ENCODE measurements at regions not wholly inside any gene's neighbourhood (a gene's known extent, or its start where the extent isn't known, plus 50 kb on each side); places are given as distances from the start of the nearest gene placed in this dataset.

GRCh38 chr18:76771192-76771799, 51.1 kb upstream of the ZNF236 start:
- DNase-seq (ENCODE audit: low read depth in 2 of 2), result no peak

- DNase-seq (ENCODE audit: low read depth in 2 of 2), result no peak
Measured at GRCh38 chr18:76767954-76768353, 54.4 kb upstream of the ZNF236 start.

- no peak for DNase-seq (ENCODE audit: low read depth in 2 of 2)
Measured at GRCh38 chr18:76766429-76766828, 55.9 kb upstream of the ZNF236 start.

- no peak for DNase-seq (ENCODE audit: low read depth in 2 of 2)
Measured at GRCh38 chr18:76765649-76766048, 56.7 kb upstream of the ZNF236 start.

GRCh38 chr18:76764291-76764901, 58.0 kb upstream of the ZNF236 start:
- DNase-seq (ENCODE audit: low read depth in 2 of 2), result no peak

- DNase-seq (ENCODE audit: low read depth in 2 of 2), result no peak
Measured at GRCh38 chr18:76759056-76759455, 63.3 kb upstream of the ZNF236 start.

- DNase-seq (ENCODE audit: low read depth in 2 of 2), result no peak
Measured at GRCh38 chr18:76757925-76758324, 64.4 kb upstream of the ZNF236 start.

GRCh38 chr18:76757335-76757734, 65.0 kb upstream of the ZNF236 start:
- no peak for DNase-seq (ENCODE audit: low read depth in 2 of 2)

- no peak for DNase-seq (ENCODE audit: low read depth in 2 of 2)
Measured at GRCh38 chr18:76756531-76757253, 65.7 kb upstream of the ZNF236 start.

GRCh38 chr18:76754351-76754750, 68.0 kb upstream of the ZNF236 start:
- DNase-seq (ENCODE audit: low read depth in 2 of 2), result no peak

- DNase-seq (ENCODE audit: low read depth in 2 of 2), result no peak
Measured at GRCh38 chr18:76752400-76752799, 70.0 kb upstream of the ZNF236 start.

GRCh38 chr18:76750917-76751890, 71.2 kb upstream of the ZNF236 start:
- no peak for DNase-seq (ENCODE audit: low read depth in 2 of 2)

- DNase-seq (ENCODE audit: low read depth in 2 of 2), result no peak
Measured at GRCh38 chr18:76750269-76750668, 72.1 kb upstream of the ZNF236 start.

- DNase-seq (ENCODE audit: low read depth in 2 of 2), result no peak
Measured at GRCh38 chr18:76747676-76748075, 74.7 kb upstream of the ZNF236 start.

- no peak for DNase-seq (ENCODE audit: low read depth in 2 of 2)
Measured at GRCh38 chr18:76741346-76741745, 81.0 kb upstream of the ZNF236 start.

- no peak for DNase-seq (ENCODE audit: low read depth in 2 of 2)
Measured at GRCh38 chr18:76736309-76736708, 86.0 kb upstream of the ZNF236 start.

- no peak for DNase-seq (ENCODE audit: low read depth in 2 of 2)
Measured at GRCh38 chr18:76730901-76731300, 91.5 kb upstream of the ZNF236 start.

GRCh38 chr18:76727589-76727988, 94.8 kb upstream of the ZNF236 start:
- no peak for DNase-seq (ENCODE audit: low read depth in 2 of 2)

- DNase-seq (ENCODE audit: low read depth in 2 of 2), result no peak
Measured at GRCh38 chr18:76725445-76725844, 96.9 kb upstream of the ZNF236 start.

- DNase-seq (ENCODE audit: low read depth in 2 of 2), result no peak
Measured at GRCh38 chr18:76722224-76723061, 99.9 kb upstream of the ZNF236 start.

All from stimulated activated CD8-positive, alpha-beta memory T cell treated with anti-CD3 and anti-CD28 coated beads, Interleukin-15, amount 100 ng/mL, for 4 hours (primary cell).